Calu3 (cell line): ENCODE measurements at regions not wholly inside any gene's neighbourhood (a gene's known extent, or its start where the extent isn't known, plus 50 kb on each side); places are given as distances from the start of the nearest gene placed in this dataset.

ENCODE experiments used
- BruUV-seq: library from RNA; stranded (reverse); fragments of 400-500 nt; replicated peaks from 2 replicates; lab custom pipeline; 2021; lab: Mats Ljungman, UMichigan
- CTCF ChIA-PET: fragments of 300-600 bp; sonication (Branson Sonifier 250); formaldehyde crosslinking; loops from one replicate; lab custom pipeline; 2022; ENCODE audit warnings: antibody characterized with exemption; lab: Charles Lee
- DNase-seq: peaks from one replicate; pipeline ENCODE4 v3.0.0; 2022
- H3K27ac Mint-ChIP-seq: one replicate; pipeline ENCODE4 v1.8.0; 2022; ENCODE audit warnings: mixed read lengths; ENCODE audit not compliant: unreplicated experiment
- H3K27me3 Mint-ChIP-seq: one replicate; pipeline ENCODE4 v1.8.0; 2022; ENCODE audit warnings: mixed read lengths; ENCODE audit not compliant: unreplicated experiment
- H3K36me3 Mint-ChIP-seq: one replicate; pipeline ENCODE4 v1.8.0; 2022; ENCODE audit warnings: mild to moderate bottlenecking, moderate library complexity, mixed read lengths; ENCODE audit not compliant: insufficient read depth, unreplicated experiment
- H3K4me1 Mint-ChIP-seq: one replicate; pipeline ENCODE4 v1.8.0; 2022; ENCODE audit warnings: mild to moderate bottlenecking, low read depth, mixed read lengths; ENCODE audit not compliant: unreplicated experiment
- H3K4me3 Mint-ChIP-seq: one replicate; pipeline ENCODE4 v1.8.0; 2022; ENCODE audit warnings: mild to moderate bottlenecking, low read depth, moderate library complexity, mixed read lengths; ENCODE audit not compliant: unreplicated experiment
- H3K9me3 Mint-ChIP-seq: one replicate; pipeline ENCODE4 v1.8.0; 2022; ENCODE audit warnings: low read depth, mixed read lengths; ENCODE audit not compliant: unreplicated experiment
- CTCF ChIP-seq: fragments of 200-600 bp; IDR thresholded peaks from one replicate; pipeline ENCODE4 v1.8.0; 2022; ENCODE audit warnings: antibody characterized with exemption; ENCODE audit not compliant: unreplicated experiment
- intact Hi-C: fragments of 100-400 bp; cut with micrococcal nuclease; formaldehyde crosslinking; loops from one replicate; pipeline ENCODE4 v1.10.0; 2022; ENCODE audit not compliant: unreplicated experiment

- peaks cover 8% of the 10 kb centered on the region for H3K4me1 Mint-ChIP-seq
- BruUV-seq, result no TSS peak
- DNase-seq, result no peak
These were observed 307.1 kb upstream of the RGS6 start for GRCh38 chr14:71625175-71625574.

GRCh38 chr14:71625891-71626701 is 306.1 kb upstream of the RGS6 start:
- Mint-ChIP-seq H3K27me3 (no peaks in the 10 kb centered on the region), H3K27ac (no peak overlapping the region), H3K4me1 (no peaks in the 10 kb centered on the region), H3K36me3 (no peaks in the 10 kb centered on the region), H3K4me3 (no peak overlapping the region), H3K9me3 (no peaks in the 10 kb centered on the region)
- no TSS peak for BruUV-seq
- intact Hi-C loops, result no loop called here
- CTCF ChIA-PET, result no interaction called here
- TF ChIP-seq CTCF, result no peak
- DNase-seq, result no peak

More at GRCh38 chr14:71625175-71625574, 307.1 kb upstream of the RGS6 start:
- Mint-ChIP-seq H3K36me3 (no peaks in the 10 kb centered on the region), H3K27ac (no peak overlapping the region), H3K27me3 (no peaks in the 10 kb centered on the region), H3K9me3 (no peaks in the 10 kb centered on the region), H3K4me3 (no peak overlapping the region)
- CTCF ChIA-PET, result no interaction called here
- intact Hi-C loops, result no loop called here
- no peak for TF ChIP-seq CTCF

- intact Hi-C loops, result no loop called here
- H3K4me1 Mint-ChIP-seq, result no peaks in the 10 kb centered on the region
- H3K27ac Mint-ChIP-seq, result no peak overlapping the region
- no TSS peak for BruUV-seq
- no peaks in the 10 kb centered on the region for H3K9me3 Mint-ChIP-seq
- no peak overlapping the region for H3K4me3 Mint-ChIP-seq
- no peaks in the 10 kb centered on the region for H3K27me3 Mint-ChIP-seq
- no peak for DNase-seq
- no peak for TF ChIP-seq CTCF
- no peaks in the 10 kb centered on the region for H3K36me3 Mint-ChIP-seq
- CTCF ChIA-PET, result interaction anchor here (0.6 kb wide), 2 partner anchors 8 to 29 kb away, joined by 4 to 5 read pairs; no protein-coding TSS in a partner anchor
These were observed 303.8 kb upstream of the RGS6 start for GRCh38 chr14:71628433-71628832.

GRCh38 chr14:71629250-71629649 is 303.0 kb upstream of the RGS6 start:
- no peak for DNase-seq
- no peak overlapping the region for H3K4me3 Mint-ChIP-seq
- TF ChIP-seq CTCF, result no peak
- no peaks in the 10 kb centered on the region for H3K36me3 Mint-ChIP-seq
- intact Hi-C loops, result no loop called here
- CTCF ChIA-PET, result interaction anchor here (0.5 kb wide), 1 partner anchor 13 kb away, joined by 4 read pairs; no protein-coding TSS in a partner anchor
- no peak overlapping the region for H3K27ac Mint-ChIP-seq
- H3K27me3 Mint-ChIP-seq, result no peaks in the 10 kb centered on the region
- no TSS peak for BruUV-seq
- no peaks in the 10 kb centered on the region for H3K9me3 Mint-ChIP-seq
- H3K4me1 Mint-ChIP-seq, result no peaks in the 10 kb centered on the region
